NCI-H2227 (cell line): ENCODE measurements at regions not wholly inside any gene's neighbourhood (a gene's known extent, or its start where the extent isn't known, plus 50 kb on each side); places are given as distances from the start of the nearest gene placed in this dataset.

ENCODE experiments used
- DNase-seq: peaks from one replicate; lab custom pipeline; 2025; ENCODE audit not compliant: unreplicated experiment; lab: John Stamatoyannopoulos, UW

DNA sequence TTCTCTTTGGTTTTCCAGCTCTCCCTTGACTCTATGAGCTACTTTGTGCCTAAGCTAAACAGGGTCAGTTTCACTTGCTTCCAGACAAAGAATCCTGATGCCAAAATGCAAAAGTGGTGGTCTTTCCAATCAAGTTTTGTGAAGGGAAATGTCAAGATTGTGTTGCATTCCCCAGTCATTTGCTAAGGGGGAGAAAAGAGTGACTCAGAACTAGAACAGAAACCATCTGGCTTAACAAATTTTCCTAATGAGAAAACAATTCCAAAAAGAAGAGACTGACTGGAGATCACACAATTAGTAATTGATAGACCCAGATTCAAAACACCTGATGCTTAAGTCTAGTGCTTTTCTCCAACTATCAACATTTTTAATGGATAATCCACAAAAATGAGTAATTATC is 235.1 kb upstream of the DIO2 start:
- DNase-seq, result no peak

DNA sequence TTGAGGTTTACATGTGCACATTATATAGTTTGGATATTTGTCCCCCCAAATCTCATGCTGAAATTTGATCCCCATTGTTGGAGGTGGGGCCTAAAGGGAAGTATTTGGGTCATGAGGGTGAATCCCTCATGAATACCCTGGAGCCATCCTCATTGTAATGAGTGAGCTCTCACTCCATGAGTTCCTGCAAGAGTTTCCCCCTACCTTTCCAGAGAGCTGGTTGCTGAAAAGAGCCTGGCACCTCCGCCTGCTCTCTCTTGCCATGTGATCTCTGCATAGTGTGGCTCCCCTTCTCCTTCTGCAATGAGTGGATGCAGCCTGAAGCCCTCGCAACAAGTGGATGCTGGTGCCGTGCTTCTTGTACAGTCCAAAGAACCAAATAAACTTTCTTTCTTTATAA is 234.3 kb upstream of the DIO2 start:
- no peak for DNase-seq

DNA sequence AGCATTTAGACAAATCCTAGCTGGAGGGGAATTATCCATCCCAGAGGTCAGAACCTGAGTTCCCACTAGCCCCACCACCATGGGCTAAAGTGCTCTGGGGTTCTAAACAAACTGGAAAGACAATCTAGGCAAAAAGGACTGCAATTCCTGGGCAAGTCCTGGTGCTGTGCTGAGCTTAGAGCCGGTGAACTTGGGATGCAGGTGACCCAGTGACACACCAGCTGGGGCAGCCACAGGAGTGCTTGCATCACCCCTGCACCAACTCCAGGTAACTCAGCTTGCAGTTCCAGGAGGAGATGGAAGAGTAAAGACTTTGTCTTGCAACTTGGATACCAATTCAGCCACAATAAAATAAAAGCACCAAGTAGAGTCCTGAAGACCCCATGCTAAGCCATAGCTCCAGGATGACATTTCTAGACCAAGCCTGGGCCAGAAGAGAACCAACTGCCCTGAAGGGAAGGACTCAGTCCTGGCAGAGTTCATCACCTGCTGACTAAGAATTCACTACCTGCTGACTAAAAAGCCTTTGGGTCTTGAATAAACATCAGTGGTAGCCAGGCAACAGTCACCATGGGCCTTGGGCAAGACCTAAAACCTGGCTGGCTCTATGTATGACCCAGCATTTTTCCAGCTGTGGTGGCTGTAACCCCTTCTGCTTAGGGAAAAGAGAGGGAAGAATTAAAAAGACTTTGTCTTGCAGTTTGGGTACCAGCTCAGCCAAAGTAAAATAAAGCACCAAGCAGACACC is 223.4 kb upstream of the DIO2 start:
- no peak for DNase-seq

DNA sequence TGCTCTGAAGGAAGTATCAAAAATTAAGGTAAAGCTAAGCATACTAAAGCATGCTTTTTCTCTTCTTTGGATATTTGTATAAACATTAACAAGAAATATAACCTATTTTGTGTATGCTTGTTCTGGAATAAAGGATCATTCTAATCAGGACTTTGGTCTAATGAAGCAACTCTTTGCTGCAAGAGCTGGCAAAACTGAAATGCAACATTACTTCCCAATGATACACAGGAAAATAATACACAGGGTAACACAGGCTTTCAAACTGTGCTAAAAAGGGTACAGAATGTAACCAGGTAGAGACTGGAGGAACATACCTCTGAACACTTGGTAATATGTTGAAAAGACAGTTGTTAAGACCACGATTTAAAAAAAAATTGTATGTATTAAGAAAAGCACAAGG is 222.5 kb upstream of the DIO2 start:
- no peak for DNase-seq

DNA sequence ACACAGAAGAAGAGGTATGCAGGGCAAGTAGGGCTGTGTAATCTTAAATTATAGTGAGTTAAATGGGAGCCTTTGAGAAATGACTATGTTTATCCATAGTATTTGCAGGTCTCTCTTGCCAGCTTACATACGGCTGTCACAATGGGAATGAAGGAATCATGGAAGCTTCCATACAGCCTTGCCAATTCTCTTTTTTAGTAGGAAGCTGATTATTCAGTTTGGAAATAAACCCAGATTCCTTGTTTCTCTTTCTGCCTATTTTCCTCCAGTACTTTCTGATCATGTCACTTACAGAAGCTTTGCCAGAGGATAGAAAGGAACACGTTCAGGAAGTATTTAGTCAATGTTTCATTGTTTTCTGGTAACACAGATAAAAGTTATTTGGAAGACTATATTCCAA is 217.4 kb upstream of the DIO2 start:
- DNase-seq, result no peak

DNA sequence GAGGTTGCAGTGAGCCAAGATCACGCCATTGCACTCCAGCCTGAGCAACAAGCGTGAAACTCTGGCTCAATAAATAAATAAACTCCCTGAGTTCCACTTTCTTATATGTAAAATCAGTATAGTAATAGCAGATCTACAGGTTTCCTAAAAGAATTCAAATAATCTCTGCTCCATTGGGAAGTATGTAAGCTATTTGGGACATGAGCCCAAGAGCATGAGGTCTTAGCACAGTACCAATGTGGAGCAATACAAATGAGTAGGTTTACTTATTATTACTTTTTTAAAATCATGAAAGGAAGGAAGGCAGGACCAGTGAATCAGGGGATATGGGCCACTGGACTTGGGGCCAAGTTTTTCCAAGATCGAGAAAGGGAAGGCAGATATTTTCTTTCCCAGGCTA is 216.9 kb upstream of the DIO2 start:
- no peak for DNase-seq

DNA sequence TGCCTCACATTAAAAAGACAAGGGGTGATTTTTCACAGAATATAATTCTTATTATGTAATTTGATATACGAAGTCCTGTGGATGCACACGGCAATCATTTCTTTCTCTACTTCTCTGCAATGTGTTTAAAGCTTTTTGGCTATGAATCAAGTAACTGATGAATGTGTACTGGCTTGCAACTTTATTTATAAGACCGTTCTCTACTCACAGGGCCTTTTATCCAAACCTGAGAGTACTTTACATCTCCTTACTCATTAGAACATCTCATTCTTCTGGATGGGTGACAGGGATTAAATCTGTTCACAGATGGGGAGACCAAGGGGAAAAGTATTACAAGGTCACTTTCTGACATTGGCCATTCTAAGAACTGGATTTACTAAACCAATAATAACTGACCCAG is 215.8 kb upstream of the DIO2 start:
- no peak for DNase-seq

DNA sequence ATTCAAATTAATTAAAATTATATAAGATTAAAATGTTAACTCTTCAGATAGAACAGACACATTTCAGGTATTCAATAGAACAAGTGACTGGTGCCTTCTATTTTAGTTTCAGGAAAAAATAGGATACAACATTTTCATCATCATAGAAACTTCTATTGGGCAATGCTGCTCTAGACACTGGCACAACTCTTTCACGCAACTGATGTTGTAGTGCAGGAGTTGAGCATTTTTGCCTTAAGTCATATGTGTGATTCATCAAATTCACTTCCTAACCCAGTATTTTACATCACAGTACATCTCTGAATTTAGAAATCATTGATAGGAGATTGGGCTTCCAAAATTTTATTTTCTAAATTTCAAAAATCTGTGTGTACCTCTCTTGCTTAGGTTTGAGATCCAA is 215.4 kb upstream of the DIO2 start:
- DNase-seq, result no peak

DNA sequence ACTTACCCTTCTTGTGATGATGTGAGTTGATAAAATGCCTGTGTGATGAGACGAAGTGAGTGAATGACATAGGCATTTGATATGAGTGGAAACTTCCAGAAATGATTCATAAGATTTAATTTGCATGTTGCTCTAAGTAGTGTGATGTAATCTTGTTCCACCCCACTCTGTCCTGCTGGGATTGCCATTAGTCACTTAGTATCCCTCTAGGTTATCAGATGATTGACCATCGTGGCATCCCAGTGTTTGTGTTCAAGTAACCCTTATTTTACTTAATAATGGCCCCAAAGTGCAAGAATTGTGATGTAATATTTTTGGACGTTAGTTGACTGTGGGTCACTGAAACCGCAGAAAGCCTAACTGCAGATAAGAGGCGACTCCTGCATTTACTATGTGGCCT is 214.4 kb upstream of the DIO2 start:
- DNase-seq, result no peak

DNA sequence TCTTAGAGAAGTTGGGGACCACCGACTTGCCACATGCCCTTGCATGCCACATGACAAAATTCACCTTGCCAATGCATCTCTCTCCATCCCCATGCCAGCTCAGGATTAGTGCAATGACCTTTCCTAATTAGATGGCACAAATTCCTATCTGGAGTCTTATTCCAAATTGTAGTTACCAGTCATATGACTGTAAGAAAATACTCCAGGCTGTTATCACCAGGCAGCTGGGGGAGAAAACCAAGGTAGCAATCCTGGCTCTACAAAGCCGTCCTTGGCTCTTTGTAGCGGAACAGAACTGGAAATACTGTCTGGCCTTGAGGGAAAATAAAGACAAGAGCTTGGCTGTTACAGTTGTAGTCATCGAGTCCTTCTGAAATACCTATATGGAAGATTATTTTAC is 208.5 kb upstream of the DIO2 start:
- no peak for DNase-seq

DNA sequence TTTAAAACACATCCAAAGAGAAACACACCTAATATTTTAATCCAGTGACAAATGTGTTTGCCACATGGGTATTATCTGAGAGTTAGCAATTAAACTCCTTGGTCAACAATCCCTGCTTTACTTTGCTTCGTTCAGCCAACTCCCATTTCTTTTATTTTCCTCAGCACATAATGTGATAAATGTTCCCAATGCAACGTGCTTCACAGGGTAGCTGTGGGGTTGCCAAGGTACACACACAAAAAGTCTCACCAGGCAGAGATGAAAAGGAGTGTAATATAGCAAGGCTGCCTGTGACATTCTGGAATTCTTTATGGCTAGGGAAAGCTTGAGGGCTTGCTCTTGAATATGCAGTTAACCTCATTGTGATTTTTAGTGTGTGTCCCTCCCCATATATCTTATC is 208.0 kb upstream of the DIO2 start:
- DNase-seq, result no peak

DNA sequence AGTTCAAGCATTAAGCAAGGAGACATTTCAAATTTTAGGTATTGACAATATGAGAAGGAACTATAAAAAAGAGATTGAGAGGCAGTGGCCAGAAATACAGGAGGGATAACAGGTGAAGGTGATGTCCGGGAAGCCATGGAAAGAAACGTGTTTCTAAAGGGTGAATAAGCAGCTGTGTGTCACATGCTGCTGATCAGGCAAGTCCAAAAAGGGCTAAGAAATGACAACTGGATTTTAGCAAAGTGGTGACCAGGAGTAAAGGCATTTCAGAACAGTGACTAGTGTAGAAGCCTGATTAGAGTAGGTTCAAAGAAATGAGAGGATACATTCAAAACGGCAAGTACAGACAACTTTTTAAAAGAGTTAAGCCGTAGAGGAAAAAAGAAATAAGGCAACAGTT is 204.3 kb upstream of the DIO2 start:
- no peak for DNase-seq

DNA sequence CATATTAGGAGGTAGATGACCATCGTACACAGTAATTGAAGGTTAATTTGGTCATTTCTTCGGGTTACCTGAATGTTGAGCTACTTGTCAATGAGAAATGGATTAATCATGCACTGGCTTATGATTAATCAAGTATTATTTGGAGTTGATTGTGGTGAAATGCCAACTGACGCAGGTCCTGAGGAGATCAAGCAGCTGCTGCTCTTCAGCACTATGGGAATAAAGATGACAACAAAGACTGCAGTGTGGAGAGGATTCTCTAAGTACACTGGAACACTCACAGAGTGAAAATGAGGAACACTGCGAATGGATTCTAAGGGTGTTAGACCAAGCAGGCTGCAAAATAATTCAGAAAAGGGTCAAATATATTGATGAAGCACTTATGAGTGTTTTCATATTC is 202.8 kb upstream of the DIO2 start:
- no peak for DNase-seq

DNA sequence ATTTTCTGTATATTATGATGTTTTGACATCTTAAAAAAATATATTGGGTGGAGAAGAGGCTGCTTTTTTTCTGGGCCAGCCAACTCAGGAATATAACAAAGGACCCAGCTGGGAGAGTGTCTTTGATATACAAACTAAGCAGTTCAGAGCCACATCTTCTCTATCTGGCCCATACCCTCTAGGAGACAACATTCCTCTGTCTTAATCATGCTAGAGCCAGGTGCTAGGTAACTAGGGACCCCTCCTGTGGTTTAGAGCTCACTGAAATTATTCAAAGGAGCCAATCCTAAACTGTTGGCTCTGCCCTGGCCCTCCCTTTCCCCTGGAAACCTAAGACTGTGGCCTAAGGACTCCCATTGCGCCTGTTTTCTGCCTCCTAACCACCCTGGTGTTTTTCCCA is 193.1 kb upstream of the DIO2 start:
- DNase-seq, result no peak

DNA sequence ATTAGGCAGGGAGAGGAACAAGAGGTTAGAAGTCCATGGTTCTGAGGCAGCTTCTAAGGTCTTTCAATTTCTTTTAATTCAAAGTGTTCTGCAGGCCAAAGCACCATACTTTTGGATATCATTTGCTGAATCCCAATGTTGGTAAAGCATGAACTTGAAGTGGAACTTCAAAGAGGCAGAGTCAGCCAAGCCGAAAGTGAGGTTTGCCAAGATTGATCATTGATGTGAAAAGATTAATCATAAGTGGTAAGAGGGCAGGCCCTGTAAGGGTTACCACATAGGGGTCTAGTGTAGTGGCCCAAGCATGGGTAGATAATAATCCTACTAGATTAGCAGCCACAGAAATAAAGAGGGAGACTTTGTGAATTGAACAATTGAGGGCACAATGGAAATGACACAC is 191.7 kb upstream of the DIO2 start:
- no peak for DNase-seq

DNA sequence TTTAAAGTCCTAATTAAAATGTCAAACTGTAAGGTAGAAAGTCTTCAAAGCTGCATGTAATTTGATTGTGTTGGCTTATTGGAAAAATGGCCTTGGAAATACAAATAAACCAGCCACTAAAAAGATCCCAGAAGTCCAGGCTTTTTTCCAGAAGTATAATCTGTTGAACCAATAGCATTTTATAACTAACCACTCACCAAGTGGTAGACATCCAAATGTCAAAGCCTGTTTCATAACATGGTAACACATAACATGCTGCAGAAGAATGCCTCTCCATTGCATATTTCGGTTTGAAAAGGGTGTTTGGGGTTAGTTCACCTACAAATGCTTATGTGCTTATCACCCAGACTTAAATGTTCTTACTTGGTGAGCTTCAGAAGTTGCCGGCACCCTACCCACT is 183.7 kb upstream of the DIO2 start:
- DNase-seq, result no peak

DNA sequence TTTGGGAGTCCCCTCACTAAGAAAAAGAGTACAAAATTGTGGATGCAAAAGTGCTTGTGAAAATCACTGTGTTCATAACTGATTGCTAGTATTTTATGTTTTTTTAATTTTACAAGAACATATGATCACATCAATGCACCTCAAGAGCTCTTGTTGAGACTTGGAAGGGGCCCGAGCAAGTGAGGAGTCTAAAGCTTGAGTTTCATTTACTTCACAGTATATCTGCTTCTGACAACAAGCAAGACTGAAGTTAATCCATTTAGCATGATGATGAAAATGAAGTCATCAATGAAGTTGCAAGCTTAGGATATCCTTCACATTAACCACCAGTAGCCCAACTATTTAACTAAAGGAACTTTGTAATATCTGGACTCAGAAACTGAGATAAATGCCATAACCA is 182.5 kb upstream of the DIO2 start:
- DNase-seq, result no peak

DNA sequence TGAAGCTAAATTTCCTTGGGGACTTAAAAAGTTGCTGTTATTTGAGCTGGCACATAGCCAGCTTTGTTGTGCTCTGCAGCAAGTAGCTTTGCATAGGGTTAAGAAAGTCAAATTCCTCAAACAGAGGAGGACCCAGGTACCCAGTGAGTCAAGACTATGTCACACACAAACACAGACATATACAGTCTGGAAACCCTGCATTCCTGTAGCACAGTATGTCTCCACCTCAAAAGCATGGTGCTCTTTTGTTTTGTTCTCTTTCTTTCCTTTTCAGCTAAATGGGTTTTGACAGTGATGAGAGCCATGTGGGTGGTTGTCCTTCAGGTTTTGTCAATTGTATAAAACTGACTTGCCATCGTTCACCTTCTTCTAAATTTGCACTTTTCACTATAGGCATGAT is 179.6 kb upstream of the DIO2 start:
- DNase-seq, result no peak

DNA sequence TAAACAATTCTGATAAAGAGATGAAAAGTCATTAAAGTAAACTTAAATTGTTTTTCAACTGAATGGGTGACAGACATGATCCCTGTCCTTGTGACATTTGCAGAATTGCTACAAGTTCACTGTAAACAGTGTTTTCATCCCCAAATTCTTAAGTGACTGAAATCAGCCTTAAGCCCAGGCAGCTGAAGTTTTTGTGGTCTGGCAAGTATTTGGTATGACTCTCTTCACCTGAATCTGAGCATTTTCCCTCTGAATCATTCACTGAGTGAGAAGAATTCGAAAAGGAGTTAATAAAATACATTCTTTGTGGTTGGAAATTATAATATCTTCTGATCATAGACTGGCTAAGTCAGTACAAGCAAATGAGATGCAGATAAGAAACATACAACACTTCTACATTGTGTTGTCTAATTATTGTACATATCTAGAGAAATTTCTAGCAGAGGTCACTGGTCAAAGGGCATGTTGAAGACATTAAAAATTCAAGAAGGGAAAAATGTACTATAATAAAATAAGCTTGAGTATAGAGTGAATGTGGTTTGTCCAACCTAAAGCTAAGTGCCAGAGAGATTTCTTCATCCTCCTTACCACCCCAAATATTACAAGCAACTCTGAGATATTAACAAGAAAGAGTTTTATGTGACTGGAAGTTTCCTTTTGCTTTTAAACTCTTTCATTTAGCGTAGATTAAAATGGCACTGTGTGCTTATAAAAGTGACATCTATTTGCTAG is 177.8 kb upstream of the DIO2 start:
- no peak for DNase-seq

DNA sequence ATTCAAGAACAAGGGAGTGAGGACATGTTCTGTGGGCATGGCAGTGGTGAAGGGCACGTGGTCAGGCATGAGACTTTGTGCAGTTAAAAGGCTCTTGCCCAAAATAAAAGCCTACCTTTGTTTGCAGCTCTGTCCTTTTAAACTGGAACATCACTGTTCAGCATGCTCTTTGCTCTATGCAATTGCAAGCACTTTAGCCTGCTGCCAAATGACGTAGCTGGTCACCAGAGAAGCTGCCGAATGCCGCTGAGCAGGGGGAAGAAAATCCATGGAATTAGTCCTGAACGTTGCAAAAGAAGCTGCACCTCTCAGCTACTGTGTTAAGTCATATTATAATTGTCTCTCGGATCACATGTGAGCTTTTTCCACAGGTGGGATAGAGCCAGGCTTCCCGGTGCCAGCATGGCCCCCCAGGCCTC is 176.3 kb upstream of the DIO2 start:
- DNase-seq, result no peak

DNA sequence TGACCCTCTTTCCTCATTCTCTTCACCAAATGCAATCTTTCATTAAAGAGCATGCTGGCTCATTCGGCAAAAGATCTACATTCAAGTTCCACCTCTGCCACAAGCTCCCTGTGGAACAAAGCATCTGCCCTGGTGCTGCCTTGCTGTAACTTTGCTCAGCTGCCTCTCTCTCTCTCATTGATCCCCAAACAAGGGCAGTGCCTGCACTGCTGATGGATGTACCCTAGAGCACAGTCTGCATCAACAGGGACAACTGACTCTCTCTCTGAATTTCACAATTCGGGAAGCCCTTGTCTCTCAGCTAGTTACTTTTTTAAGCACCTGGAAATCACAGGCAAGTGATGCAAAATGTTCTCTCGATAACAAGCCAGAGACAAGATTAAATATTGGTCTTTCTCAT is 174.0 kb upstream of the DIO2 start:
- no peak for DNase-seq

DNA sequence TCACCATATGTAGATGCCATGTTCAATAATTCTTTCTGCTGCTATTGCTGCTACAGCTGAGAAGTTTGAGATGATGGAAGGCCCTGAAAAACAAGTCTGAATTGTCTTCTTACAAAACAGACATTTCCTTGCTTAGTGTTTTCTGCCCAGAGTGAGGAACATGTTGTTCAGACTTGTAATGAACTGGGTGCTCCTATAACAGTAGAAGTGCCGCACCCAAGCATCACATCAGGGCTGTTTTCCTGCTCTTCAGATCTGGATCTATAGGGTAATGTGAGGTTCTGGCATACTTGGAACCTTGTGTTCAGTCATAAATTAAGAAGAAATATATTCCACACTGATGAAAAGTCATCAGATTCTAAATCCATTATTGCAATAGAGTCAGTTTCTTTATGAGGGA is 171.9 kb upstream of the DIO2 start:
- no peak for DNase-seq

DNA sequence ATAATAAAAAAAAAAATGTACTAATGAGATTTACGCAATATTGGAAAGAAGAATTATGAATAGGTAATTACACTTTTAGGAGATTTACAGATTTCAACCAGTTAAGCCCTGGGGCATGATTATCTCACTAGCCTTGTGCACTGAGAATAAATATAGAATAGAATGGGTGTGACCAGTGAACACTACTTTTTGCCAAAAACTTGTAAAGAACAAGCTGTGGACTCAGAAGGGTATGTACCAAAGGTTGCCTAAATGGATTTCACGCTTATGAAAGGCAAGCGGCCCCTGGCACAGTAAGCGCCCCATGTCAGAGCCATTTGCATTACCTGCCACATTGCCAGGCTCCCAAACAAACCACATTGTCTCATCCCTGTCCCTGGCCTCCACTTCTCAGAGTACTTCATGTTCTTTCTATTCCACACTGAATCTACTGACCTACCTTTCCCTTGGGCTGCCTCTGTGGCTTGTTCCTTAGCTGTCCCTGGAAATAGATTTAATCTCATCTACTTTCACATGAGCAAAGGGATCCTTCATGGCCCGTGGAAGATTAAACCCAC is 170.6 kb upstream of the DIO2 start:
- no peak for DNase-seq
